HG03354 (cell line): ENCODE measurements at regions not wholly inside any gene's neighbourhood (a gene's known extent, or its start where the extent isn't known, plus 50 kb on each side); places are given as distances from the start of the nearest gene placed in this dataset.
"Not testable (repeated sequence)": the region's sequence is repeated elsewhere in the genome, so short reads cannot be mapped to it uniquely, and the experiment has no call there.

Experiments used
- ATAC-seq: cut with Tn5 transposase; IDR thresholded peaks from one replicate; pipeline ENCODE4 v1.9.1; 2021; ENCODE audit warnings: mild to moderate bottlenecking; ENCODE audit not compliant: unreplicated experiment, poor library complexity, severe bottlenecking

DNA sequence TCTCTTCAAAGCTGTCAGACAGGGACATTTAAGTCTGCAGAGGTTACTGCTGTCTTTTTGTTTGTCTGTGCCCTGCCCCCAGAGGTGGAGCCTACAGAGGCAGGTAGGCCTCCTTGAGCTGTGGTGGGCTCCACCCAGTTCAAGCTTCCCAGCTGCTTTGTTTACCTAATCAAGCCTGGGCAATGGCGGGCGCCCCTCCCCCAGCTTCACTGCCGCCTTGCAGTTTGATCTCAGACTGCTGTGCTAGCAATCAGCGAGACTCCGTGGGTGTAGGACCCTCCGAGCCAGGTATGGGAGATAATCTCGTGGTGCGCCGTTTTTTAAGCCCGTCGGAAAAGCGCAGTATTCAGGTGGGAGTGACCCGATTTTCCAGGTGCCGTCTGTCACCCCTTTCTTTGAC is 147.3 kb upstream of the FSIP2 start:
- not testable (repeated sequence) for ATAC-seq

DNA sequence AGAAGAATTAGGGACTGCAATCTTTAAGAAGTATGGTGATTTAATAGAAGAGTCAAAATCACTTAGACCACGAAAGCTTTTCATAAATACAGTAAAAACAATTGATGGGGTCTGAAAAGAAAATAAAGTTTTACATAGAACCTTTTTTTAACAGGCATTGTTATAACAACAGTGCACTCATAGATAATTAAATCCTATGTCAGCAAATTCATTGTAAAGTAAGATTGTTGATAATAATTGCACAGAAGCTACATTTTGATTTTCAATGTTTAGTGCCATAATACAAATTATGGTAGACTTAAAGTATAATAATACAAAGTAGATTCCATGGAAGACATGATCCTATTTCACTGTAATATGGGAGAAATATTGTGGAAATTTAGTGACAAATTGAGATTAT is 130.7 kb upstream of the FSIP2 start:
- ATAC-seq = no peak

DNA sequence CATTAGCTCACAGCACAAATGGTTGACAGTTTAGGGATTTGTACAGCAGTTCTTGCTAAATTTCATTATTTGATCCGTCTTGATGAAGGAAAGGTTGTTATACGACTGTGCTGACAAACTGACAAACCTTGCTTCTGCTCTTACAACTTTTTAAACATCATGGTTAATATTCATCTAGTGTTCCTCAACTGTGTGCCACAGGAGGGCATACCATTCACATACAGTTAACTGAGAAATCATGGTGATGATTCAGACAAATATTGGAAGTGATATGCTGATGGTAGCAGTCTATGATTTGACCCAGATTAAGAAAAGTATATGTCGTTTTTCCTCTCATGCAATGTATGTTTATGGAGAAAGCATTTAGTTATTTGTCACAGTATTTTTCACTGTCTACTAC is 129.8 kb upstream of the FSIP2 start:
- ATAC-seq = no peak

DNA sequence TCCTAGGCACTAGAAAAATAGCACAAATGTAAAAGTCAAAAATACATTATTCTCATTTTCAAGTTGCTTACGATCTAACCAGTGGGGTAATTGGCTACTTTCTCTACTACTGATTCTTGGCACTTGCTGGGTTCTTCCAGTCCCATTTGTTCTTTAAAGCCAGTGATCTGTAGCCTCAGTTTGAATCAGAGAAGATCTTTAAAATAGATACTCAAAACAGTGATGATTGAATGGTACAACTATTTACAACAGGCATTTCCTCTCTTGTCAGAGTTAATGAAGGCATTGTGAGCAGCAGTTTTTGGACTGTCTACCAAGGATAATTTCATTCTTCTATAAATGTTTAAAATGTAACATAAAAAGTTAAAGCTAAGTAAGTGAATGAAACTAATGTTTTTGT is 128.3 kb upstream of the FSIP2 start:
- no peak for ATAC-seq

DNA sequence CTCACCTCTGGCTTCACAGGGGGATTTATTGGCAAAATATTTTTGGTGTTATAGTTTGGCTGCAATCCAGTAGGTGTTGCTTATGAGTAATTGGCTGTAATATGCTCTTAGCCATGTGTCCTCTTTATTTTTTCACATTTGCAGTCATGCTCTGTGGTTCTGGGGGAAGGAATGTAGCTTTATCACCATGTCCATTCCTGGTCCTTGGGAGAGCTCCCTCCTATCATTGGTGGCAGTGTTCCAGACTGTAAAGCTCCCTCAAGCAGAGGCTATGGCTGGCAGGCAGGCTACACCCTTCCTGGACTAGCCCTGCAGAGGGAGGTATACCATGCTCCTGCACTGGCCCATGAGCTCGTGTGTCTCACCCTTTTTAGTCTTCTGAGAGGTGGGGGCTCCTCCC is 120.0 kb upstream of the FSIP2 start:
- ATAC-seq = no peak

DNA sequence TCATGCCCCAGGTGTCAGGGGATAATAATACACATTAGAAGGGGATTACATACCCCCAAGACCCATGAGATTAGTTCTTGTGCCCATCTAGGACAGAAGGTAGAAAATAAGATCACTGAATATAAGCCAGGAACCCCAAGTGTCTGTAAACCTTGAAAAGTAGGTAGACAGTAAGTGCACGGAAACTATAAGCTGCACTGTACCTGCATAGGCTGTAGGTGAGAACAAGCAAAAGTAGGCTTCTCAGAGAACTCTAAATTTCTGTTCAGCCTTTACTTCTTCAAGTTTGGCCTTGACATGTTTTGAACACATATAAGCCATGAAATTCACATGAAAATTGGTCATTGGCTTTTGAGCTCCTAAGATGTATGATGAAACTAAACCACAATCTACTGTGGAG is 113.0 kb upstream of the FSIP2 start:
- no peak for ATAC-seq

DNA sequence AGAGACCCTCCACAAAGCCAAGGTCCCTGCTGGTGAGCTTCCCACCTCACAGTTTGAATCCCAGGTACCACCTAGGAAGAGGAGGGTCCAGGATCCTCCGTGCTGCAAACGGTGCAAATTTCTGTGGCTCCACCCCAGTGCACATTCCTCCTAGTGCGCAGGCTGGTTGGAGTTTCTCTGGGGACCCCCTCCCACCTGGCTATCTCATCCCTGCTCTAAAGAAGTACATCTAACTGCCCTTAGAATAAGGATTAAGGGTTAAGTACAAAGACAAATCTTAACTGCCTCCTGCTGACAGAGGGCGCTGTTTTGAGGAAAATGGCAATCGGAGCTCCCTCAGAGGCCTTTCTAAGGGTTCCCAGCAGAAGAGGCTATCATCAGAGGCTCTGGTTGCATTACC is 109.6 kb upstream of the FSIP2 start:
- ATAC-seq = no peak

DNA sequence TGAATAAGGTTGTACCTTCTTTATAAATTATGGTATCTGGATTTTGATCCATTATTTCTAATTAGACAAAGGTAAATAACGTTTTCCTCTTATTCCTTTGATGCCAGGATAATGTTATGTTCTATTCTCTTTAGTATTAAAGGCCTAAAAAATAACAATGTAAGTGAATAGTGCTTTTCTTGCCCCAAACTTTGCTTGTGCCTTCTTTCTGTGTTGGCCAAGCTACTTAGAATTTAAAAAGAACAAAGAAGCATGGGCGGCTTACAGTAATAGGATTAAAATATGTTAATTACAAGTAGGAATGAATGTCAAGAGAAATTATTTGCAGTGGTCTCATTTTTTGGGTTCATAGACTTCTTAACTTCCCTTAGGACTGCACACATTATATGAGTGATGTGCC is 105.0 kb upstream of the FSIP2 start:
- no peak for ATAC-seq

DNA sequence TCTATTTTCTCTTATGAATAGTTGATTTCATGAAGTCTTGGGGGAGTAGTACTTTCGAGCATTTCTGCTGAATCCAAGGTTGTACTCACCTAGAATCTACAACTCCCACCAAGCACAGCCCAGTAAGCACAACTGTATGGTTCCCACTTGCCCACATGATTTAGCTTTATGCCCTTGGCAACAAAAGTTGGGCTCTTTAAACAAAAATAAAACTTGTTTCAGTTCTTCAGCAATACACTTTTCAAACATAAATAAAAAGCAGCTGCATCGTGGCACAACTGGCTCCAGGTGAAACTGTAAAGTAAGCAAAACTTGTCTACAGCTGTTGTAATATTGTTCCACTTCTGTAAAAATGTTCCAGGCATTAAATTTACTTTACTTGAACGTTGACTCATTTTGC is 99.8 kb upstream of the FSIP2 start:
- no peak for ATAC-seq

DNA sequence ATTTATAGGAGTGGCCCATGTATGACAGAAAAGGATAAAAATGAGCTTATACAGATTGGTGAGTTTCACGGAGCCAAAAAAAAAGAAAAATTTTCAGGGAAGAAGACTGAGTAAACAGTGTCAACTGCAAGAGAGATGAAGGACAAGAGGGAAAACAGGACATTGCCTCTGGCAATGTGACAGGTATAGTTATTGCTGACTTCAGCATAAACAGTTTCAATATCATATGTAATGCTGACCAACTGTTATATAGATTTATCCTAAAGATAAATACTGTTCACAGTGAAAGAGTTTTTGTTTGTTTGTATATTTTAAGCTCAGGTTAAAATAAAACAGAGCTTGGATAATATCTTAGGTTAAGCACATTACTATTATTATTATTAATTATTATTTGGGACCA is 98.0 kb upstream of the FSIP2 start:
- no peak for ATAC-seq

DNA sequence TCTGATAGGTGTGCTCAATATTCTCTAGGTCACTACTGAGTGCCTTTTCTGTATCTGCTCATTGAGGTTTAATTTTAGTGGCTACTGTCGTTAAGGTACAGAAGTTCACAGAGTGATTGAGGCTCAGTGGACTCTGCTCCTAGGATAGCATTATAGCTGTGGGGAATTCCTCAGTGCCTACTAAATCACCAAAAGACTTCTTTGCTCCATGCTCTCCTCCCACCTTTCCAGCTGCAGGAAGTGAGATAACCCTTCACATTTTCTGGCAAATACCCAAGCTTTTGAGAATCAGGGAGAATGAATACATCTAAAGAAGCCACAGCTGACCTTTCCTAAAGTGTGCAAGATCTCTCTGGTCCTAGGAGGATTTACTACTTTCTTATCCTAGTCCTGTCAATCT is 95.2 kb upstream of the FSIP2 start:
- ATAC-seq = no peak

DNA sequence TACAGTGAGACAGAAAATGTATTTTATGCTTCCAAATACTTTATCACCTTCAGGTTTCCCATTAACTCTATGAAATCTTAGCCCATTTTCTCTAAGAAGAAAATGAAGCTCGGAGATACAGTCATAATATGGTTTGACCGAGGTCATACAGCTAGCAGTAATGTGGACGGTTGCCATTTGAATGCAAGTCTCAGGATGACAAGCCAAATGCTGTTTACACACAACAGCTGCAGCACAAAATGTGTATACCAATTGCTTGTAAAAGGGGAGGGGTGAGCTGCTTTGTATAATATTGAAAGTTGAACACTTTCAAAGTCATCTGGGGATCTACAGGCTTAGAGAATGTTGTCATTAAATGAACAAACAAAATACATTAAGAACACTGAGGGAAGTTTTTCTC is 93.8 kb upstream of the FSIP2 start:
- ATAC-seq = no peak

DNA sequence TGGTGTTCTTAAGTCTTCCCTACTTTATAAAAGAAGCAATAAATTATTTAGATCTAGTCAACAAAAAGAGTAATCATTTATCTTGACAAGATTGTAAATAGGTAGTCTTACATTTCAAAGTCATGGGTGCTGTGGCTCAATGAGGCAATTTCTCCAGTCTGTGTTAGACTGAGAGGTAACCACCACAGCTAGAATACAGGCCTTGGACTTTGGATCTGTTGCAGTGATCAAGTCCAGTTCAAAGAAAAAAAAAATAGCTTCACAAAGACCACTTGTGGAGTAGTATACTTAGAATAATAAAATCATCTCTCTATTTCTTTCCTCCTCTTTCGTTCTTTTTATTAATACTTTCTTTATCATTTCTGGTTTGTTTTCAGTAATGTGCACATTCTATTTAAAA is 93.1 kb upstream of the FSIP2 start:
- ATAC-seq = no peak

DNA sequence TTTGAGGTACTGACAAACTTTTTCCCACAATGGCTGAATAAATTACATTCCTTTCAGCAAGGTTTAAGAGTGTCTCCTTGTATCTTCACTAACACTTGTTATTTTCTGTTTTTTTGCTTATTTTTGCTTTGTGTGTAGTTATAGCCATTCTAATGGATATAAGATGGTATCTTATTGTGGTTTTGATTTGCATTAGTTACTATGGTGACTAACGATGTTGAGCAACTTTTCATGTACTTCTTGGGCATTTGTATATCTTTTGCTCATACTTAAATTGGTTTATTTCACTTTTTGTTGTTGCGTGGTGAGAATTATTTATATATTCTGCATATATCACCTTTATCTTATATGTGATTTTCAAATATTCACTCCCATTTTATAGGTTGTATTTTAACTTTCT is 79.9 kb upstream of the FSIP2 start:
- ATAC-seq = no peak

DNA sequence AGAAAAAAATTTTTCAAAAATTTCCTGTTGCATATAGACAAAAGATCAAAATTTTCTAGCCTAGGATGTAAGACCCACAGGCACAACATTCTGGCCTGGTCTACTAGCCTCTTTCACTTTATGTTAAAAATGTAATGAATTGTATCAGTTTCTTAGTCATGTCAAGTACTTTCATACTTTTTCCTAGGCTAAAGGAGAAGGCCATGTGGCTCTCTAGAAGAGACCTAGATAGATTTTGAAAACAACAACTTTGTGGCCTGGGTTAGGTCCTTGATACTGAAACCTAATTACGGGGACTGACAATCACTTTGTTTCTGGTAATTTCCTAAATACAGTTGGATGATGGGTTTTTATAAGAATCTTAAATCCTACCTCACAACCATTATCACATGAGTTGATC is 74.8 kb upstream of the FSIP2 start:
- no peak for ATAC-seq

DNA sequence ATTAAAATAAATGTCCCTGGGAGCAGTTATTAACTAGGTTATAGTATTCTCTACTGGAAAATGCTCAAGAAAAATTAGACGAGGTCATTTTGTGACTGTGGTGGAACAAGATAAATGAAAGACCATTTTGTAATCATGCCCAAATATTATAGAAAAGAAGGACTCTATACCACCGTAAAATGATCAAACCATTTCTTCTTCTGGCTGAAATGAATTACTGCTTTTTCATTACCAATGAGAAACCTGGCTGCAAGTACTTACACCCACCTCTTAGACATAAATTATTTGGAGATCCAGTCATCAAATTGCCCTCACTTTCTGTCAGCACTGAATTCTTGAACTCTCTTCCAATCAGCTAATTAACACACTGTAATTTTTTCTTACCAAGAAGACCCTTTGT is 74.2 kb upstream of the FSIP2 start:
- ATAC-seq = no peak

DNA sequence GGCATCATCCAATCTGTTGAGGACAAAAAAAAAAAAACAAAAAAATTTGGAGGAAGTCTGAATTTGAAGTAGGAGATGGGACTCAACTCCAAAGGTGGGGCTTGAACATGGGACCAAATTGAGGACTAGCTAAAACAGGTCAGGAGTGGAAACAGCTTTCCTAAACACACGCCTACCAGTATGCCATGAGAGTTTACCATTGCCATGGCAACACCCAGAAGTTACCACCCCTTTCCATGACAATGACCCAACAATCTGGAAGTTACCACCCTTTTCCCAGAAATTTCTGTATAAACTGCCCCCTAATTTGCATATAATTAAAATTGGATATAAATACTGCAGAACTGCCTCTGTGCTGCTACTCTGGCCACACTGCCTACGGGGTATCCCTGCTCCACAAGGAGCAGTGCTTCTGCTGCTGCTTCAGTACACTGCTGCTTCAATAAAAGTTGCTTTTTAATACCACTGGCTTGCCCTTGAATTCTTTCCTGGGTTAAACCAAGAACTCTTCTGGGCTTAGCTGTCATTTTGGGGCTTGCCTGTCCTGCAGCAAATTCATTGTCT is 73.3 kb upstream of the FSIP2 start:
- no peak for ATAC-seq

DNA sequence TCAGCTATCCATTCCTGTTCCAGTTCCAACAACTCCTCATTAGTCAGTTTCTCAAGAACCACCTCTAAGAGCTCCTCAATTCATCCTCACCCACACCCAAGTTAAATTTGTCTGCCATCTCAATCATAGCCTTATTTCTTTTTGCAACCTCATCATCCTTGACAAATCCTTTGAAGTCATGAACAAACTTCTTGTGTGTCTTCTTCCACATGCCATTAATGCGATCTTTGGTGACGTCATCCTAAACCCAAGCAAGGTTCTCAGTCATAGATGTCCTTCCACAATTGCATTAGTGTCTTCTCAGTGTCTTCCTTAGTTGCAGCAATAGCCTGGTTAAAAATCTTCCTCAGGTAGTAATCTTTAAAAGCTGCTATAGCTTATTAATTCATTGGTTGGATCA is 71.2 kb upstream of the FSIP2 start:
- no peak for ATAC-seq

DNA sequence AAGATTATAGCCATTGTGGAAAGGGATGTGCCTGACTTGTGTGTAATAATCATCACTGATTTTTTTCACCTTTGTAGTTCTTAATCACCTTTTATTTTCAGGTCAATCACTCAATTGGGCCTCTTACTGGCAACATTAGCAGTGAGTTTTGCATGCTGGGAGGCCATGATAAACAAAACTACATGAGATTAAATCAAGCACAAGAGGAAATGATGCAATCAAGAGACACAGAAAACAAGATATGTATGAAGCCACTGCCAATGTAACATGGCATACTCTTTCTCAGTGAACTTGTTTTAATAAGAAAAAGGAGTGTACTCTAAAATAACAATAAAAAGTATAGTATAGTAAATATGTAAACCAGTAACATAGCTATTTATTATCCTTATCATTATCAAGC is 69.9 kb upstream of the FSIP2 start:
- ATAC-seq = no peak

DNA sequence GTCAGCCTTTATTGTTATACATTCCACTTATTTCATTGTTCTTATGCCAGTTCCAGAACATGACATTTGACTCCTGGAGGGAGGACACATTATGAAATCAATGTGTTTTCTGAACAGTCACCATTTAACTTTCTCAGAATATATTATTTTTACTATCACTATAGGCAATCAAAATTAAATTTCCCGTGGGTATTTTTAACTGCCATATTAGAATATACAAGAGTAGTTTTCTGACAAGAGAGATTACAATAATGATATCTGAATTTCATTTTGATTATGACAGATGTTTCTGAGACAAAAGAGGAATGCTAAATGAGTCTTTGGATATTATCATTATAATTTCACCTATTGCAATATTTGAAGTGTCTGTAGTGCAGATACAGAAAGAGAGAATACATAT is 64.4 kb upstream of the FSIP2 start:
- ATAC-seq = no peak

DNA sequence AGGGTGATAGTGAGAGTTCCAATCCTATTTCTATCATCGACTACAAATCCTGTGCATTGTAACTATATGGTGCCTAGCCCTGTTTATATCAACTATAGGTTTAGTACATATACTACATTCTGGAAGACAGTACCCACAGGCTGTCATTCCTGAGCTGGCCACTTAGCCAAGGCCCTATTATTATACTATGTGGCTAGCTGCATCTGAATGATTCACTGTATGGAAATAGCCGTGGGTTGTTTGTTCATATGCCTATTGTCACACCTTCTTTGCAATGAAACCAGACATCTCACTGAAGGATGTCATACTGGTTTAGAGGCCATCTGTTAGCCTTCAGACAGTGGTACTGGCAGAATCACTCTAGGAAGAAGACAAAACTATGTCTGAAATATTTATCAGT is 62.3 kb upstream of the FSIP2 start:
- no peak for ATAC-seq

DNA sequence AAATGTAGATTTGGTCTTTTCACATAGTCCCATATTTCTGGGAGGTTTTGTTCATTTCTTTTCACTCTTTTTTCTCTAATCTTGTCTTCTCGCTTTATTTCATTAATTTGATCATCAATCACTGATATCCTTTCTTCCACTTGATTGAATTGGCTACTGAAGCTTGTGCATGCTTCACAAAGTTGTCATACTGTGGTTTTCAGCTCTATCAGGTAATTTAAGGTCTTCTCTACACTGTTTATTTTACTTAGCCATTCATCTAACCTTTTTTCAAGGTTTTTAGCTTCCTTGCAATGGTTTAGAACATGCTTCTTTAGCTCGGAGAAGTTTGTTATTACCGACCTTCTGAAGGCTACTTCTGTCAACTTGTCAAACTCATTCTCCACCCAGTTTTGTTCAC is 51.6 kb upstream of the FSIP2 start:
- ATAC-seq = not testable (repeated sequence)

DNA sequence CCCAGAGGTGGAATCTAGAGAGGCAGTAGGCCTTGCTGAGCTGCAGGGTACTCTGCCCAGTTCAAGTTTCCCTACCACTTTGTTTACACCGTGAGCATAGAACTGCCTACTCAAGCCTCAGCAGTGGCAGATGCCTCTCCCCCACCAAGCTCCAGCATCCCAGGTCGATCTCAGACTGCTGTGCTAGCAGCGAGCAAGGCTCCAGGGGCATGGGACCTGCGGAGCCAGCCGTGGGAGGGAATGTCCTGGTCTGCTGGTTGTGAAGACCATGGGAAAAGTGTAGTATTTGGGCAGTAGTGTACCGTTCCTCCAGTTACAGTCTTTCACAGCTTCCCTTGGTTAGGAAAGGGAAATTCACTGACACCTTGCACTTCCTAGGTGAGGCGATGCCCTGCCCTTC is 50.6 kb upstream of the FSIP2 start:
- no peak for ATAC-seq
